ENCODE measurements at regions not wholly inside any gene's neighbourhood (a gene's known extent, or its start where the extent isn't known, plus 50 kb on each side); places are given as distances from the start of the nearest gene placed in this dataset.
A peak's percentile ranks its signal among the peaks of the same experiment; 100 is the strongest.

DNA sequence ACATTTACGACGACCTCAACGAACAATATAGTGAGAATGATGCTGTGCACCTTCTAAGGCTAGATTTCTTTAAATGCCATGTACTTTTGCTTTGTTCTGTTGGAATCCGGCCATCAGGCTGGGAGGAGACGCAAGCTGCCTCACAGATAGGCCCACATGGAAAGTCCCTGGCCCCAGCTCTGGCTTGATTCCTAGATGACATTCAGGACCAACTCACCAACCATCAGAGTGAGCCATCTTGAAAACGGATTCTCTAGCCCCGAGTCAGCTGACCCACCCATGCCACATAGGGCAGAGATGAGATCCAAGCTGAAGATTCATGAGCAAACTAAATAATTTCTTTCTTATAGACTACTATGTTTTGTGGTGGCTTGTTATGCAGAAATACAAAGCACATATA lies 164.4 kb downstream of the ZNF281 start:
- intact Hi-C loops (cut with DNase I), result no loop called here

DNA sequence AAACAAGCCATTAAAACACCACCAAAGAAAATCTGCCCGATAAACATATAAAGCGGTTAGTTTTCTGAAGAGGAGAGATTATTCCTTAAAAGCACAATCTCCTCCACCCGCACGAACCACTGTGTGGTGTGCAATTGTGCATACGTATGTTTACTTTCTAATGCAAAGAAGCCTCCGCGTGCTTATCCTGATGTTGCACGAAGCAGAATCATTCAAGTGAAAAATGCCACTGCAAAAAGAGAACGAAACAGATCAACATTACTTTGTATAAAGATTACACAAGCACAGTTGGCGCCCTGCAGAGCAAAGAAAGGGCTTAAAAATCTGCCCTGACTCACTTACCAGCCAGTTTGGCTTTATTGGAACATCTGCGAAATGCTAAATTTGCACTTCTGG lies 166.8 kb downstream of the ZNF281 start:
- peak overlapping the region; percentile 3 for H3K27ac ChIP-seq
- intact Hi-C loops (cut with DNase I), result no loop called here
- H3K9me3 ChIP-seq, result no peaks in the 10 kb centered on the region
- H3K27me3 ChIP-seq (ENCODE audit: low read depth), result no peaks in the 10 kb centered on the region
- peaks cover 10% of the 10 kb centered on the region for H3K4me1 ChIP-seq
- ATAC-seq, result no peak
- TF ChIP-seq, protein P1, sequence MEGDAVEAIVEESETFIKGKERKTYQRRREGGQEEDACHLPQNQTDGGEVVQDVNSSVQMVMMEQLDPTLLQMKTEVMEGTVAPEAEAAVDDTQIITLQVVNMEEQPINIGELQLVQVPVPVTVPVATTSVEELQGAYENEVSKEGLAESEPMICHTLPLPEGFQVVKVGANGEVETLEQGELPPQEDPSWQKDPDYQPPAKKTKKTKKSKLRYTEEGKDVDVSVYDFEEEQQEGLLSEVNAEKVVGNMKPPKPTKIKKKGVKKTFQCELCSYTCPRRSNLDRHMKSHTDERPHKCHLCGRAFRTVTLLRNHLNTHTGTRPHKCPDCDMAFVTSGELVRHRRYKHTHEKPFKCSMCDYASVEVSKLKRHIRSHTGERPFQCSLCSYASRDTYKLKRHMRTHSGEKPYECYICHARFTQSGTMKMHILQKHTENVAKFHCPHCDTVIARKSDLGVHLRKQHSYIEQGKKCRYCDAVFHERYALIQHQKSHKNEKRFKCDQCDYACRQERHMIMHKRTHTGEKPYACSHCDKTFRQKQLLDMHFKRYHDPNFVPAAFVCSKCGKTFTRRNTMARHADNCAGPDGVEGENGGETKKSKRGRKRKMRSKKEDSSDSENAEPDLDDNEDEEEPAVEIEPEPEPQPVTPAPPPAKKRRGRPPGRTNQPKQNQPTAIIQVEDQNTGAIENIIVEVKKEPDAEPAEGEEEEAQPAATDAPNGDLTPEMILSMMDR (IDR thresholded peaks at IDR 0.05), result no peak
- H3K4me3 ChIP-seq, result peak overlapping the region; percentile 25
- no peaks in the 10 kb centered on the region for H3K36me3 ChIP-seq
- DNase-seq, result no peak

More for the DNA sequence above, 164.4 kb downstream of the ZNF281 start:
- no peak overlapping the region for H3K27ac ChIP-seq
- H3K4me3 ChIP-seq, result no peak overlapping the region
- no peak for ATAC-seq
- TF ChIP-seq, protein P1 (IDR thresholded peaks at IDR 0.05), result no peak
- no peak for DNase-seq
- peaks cover 10% of the 10 kb centered on the region for H3K4me1 ChIP-seq
- no peaks in the 10 kb centered on the region for H3K36me3 ChIP-seq
- H3K27me3 ChIP-seq (ENCODE audit: low read depth), result no peaks in the 10 kb centered on the region
- no peaks in the 10 kb centered on the region for H3K9me3 ChIP-seq

DNA sequence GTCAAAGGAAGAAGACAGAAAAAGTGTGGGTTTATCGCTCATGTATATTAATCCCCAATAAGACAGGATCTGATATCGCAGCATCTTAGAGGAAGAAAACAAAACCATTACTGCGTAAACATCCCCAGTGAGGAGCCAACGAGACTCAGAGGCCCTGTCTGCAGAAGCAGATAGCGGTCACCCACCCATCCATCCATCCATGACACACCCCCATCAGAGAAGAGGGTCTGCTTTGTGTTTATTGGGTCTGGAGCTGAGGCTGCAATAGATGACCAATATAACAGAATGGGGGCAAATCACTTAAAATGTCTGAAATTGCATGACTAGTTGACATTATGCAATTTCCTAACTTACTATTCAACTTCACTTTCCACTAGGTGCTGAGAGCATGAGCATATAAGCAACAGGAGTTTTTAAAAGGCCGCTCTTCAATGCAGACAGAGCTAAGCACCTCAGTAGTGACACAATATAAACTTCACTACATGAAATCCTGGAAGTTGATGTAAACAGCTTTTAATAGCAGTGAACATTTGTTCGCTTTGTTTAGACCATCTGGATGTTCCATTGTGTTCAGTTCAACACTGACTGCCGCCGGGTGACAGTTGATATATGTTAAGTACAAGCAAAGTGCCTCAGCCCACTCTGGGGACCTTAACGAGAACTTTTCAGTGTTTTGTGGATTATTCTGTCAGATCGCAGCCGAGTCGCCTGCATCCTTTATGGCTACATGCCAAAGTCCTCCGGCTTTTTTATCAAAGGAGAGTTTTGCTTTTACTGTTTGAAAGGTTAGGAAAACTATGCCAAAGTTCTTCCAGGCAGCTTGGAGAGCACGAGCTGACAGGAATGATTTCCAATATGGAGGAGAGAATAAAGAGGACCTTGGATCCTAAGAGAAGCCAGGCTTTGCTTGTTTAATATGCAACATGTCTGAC lies 167.5 kb downstream of the ZNF281 start:
- no peaks in the 10 kb centered on the region for H3K9me3 ChIP-seq
- no peak for DNase-seq
- TF ChIP-seq, protein P1 (IDR thresholded peaks at IDR 0.05), result no peak
- intact Hi-C loops (cut with DNase I), result no loop called here
- no peaks in the 10 kb centered on the region for H3K27me3 ChIP-seq (ENCODE audit: low read depth)
- peak overlapping the region; percentile 25 for H3K4me3 ChIP-seq
- H3K36me3 ChIP-seq, result no peaks in the 10 kb centered on the region
- H3K27ac ChIP-seq, result peak overlapping the region; percentile 3
- H3K4me1 ChIP-seq, result peaks cover 10% of the 10 kb centered on the region
- peak; percentile 54 to 56 for ATAC-seq

DNA sequence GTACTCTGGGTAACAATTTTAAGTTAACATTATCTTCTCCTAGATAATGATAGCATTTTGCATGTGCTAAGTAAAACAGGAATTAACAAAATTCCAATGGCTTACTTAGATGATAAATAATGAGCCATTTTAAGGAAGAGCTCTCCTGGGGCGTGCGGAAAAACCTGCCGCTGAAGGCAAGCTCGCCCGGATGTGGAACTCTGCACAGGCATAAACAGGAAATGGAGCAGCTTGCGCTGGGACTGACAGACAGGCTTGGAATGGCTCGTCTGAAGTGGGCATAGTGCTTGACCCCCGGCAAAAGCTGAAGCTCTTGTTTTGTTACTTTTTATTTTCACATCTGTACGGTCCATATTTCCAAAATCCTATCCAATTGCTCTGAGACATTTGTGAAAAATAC lies 169.2 kb downstream of the ZNF281 start:
- peak in 1 of 2 donors; percentile 38 for ATAC-seq
- no peak overlapping the region for H3K27ac ChIP-seq
- H3K4me3 ChIP-seq, result no peak overlapping the region
- H3K36me3 ChIP-seq, result no peaks in the 10 kb centered on the region
- DNase-seq, result no peak
- H3K27me3 ChIP-seq (ENCODE audit: low read depth), result no peaks in the 10 kb centered on the region
- peaks cover 10% of the 10 kb centered on the region for H3K4me1 ChIP-seq
- intact Hi-C loops (cut with DNase I), result no loop called here
- TF ChIP-seq, protein P1 (IDR thresholded peaks at IDR 0.05), result no peak
- H3K9me3 ChIP-seq, result no peaks in the 10 kb centered on the region

DNA sequence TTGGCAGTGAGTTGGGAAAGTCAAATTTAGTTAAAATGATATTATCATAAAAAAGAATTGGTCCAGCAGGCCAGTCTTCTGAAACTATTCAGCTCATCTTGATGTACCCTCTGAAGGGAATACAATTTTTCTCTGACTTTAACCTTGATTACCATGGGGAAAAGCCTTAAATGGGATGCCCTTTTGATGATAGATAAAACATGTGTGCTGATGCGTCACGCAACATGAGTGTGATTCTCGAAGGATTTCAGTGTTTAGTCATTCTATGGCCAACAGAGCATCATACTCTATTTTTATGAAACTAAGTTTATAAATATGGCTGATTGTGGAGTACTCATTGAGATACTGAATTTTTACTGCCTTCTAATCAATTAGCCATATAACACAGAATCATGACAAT lies 171.5 kb downstream of the ZNF281 start:
- H3K27me3 ChIP-seq (ENCODE audit: low read depth), result no peaks in the 10 kb centered on the region
- no peaks in the 10 kb centered on the region for H3K36me3 ChIP-seq
- H3K27ac ChIP-seq, result no peak overlapping the region
- H3K4me3 ChIP-seq, result no peak overlapping the region
- intact Hi-C loops (cut with DNase I), result no loop called here
- peaks cover 10% of the 10 kb centered on the region for H3K4me1 ChIP-seq
- ATAC-seq (no peak), DNase-seq (no peak)
- TF ChIP-seq, protein P1 (IDR thresholded peaks at IDR 0.05), result no peak
- no peaks in the 10 kb centered on the region for H3K9me3 ChIP-seq

Measured in lower lobe of right lung (tissue), 2 donors.